Muscle layer of duodenum (tissue), 2 donors: ENCODE measurements at regions not wholly inside any gene's neighbourhood (a gene's known extent, or its start where the extent isn't known, plus 50 kb on each side); places are given as distances from the start of the nearest gene placed in this dataset.

Source experiments
- H3K27ac ChIP-seq: one replicate; pipeline ENCODE4 v1.7.0; 2013; ENCODE audit warnings: mild to moderate bottlenecking, low read length
- H3K27me3 ChIP-seq: one replicate; pipeline ENCODE4 v1.7.0; 2013; ENCODE audit warnings: low read depth, mild to moderate bottlenecking, control low read depth, low read length
- H3K36me3 ChIP-seq, 2 donors: one replicate each; pipeline ENCODE4 v1.7.0; 2013; ENCODE audit warnings: low read length in 2 of 2, control low read depth in 1 of 2, mild to moderate bottlenecking in 1 of 2; ENCODE audit not compliant: insufficient read depth in 2 of 2, control insufficient read depth in 1 of 2
- H3K4me1 ChIP-seq, 2 donors: one replicate each; pipeline ENCODE4 v1.7.0; 2013; ENCODE audit warnings: low read length in 2 of 2, mild to moderate bottlenecking in 2 of 2, control low read depth in 1 of 2, moderate library complexity in 1 of 2; ENCODE audit not compliant: insufficient read depth in 2 of 2, control insufficient read depth in 1 of 2
- H3K4me3 ChIP-seq, 2 donors: one replicate each; pipeline ENCODE4 v1.7.0; 2013; ENCODE audit warnings: low read length in 2 of 2, low read depth in 1 of 2, mild to moderate bottlenecking in 1 of 2
- H3K9me3 ChIP-seq, 2 donors: one replicate each; pipeline ENCODE4 v1.7.0; 2013; ENCODE audit warnings: low read length in 2 of 2, control low read depth in 1 of 2, mild to moderate bottlenecking in 1 of 2; ENCODE audit not compliant: control insufficient read depth in 1 of 2
- donor health status: healthy.

- Histone ChIP-seq H3K27ac (no peak overlapping the region), H3K27me3 (no peaks in the 10 kb centered on the region), H3K4me1 (peaks cover 0 to 33% of the 10 kb centered on the region in 2 donors), H3K36me3 (no peaks in the 10 kb centered on the region), H3K9me3 (no peaks in the 10 kb centered on the region), H3K4me3 (no peak overlapping the region)
Observed at GRCh38 chr6:56764081-56764566, 121.4 kb upstream of the DST start.

- H3K27ac ChIP-seq: no peak overlapping the region
- no peaks in the 10 kb centered on the region for H3K9me3 ChIP-seq
- no peak overlapping the region for H3K4me3 ChIP-seq
- no peaks in the 10 kb centered on the region for H3K36me3 ChIP-seq
- peaks cover 0 to 55% of the 10 kb centered on the region in 2 donors for H3K4me1 ChIP-seq
- no peaks in the 10 kb centered on the region for H3K27me3 ChIP-seq
Observed at GRCh38 chr6:56761651-56762050, 119.0 kb upstream of the DST start.

GRCh38 chr6:56760842-56761241 is 118.2 kb upstream of the DST start:
- peaks cover 0 to 57% of the 10 kb centered on the region in 2 donors for H3K4me1 ChIP-seq
- H3K36me3 ChIP-seq: no peaks in the 10 kb centered on the region
- no peak overlapping the region for H3K27ac ChIP-seq
- no peaks in the 10 kb centered on the region for H3K9me3 ChIP-seq
- no peaks in the 10 kb centered on the region for H3K27me3 ChIP-seq
- no peak overlapping the region for H3K4me3 ChIP-seq

- H3K27ac ChIP-seq: no peak overlapping the region
- no peaks in the 10 kb centered on the region for H3K9me3 ChIP-seq
- no peaks in the 10 kb centered on the region for H3K36me3 ChIP-seq
- peaks cover 4 to 46% of the 10 kb centered on the region in 2 donors for H3K4me1 ChIP-seq
- H3K27me3 ChIP-seq: no peaks in the 10 kb centered on the region
- H3K4me3 ChIP-seq: no peak overlapping the region
Observed at GRCh38 chr6:56759521-56759920, 116.8 kb upstream of the DST start.

- no peaks in the 10 kb centered on the region for H3K27me3 ChIP-seq
- no peaks in the 10 kb centered on the region for H3K9me3 ChIP-seq
- no peak overlapping the region for H3K4me3 ChIP-seq
- H3K4me1 ChIP-seq: peaks cover 4 to 38% of the 10 kb centered on the region in 2 donors
- H3K27ac ChIP-seq: no peak overlapping the region
- H3K36me3 ChIP-seq: no peaks in the 10 kb centered on the region
Observed at GRCh38 chr6:56758553-56758952, 115.9 kb upstream of the DST start.

GRCh38 chr6:56758120-56758519 is 115.4 kb upstream of the DST start:
- no peaks in the 10 kb centered on the region for H3K27me3 ChIP-seq
- no peaks in the 10 kb centered on the region for H3K9me3 ChIP-seq
- no peak overlapping the region for H3K4me3 ChIP-seq
- H3K27ac ChIP-seq: no peak overlapping the region
- no peaks in the 10 kb centered on the region for H3K36me3 ChIP-seq
- H3K4me1 ChIP-seq: peaks cover 4 to 42% of the 10 kb centered on the region in 2 donors

- H3K27ac ChIP-seq: no peak overlapping the region
- no peaks in the 10 kb centered on the region for H3K9me3 ChIP-seq
- no peaks in the 10 kb centered on the region for H3K27me3 ChIP-seq
- no peak overlapping the region for H3K4me3 ChIP-seq
- no peaks in the 10 kb centered on the region for H3K36me3 ChIP-seq
- peaks cover 4 to 42% of the 10 kb centered on the region in 2 donors for H3K4me1 ChIP-seq
Observed at GRCh38 chr6:56757588-56757984, 114.9 kb upstream of the DST start.

- Histone ChIP-seq H3K4me1 (peaks cover 4 to 48% of the 10 kb centered on the region in 2 donors), H3K36me3 (no peaks in the 10 kb centered on the region), H3K4me3 (no peak overlapping the region), H3K27me3 (no peaks in the 10 kb centered on the region), H3K27ac (no peak overlapping the region), H3K9me3 (no peaks in the 10 kb centered on the region)
Observed at GRCh38 chr6:56756791-56757587, 114.3 kb upstream of the DST start.

- Histone ChIP-seq H3K36me3 (no peaks in the 10 kb centered on the region), H3K27me3 (no peaks in the 10 kb centered on the region), H3K9me3 (no peaks in the 10 kb centered on the region), H3K4me3 (no peak overlapping the region), H3K27ac (no peak overlapping the region), H3K4me1 (peaks cover 4 to 48% of the 10 kb centered on the region in 2 donors)
Observed at GRCh38 chr6:56756219-56756789, 113.6 kb upstream of the DST start.

GRCh38 chr6:56755040-56755439 is 112.4 kb upstream of the DST start:
- Histone ChIP-seq H3K9me3 (no peaks in the 10 kb centered on the region), H3K27ac (no peak overlapping the region), H3K4me3 (no peak overlapping the region), H3K36me3 (no peaks in the 10 kb centered on the region), H3K27me3 (no peaks in the 10 kb centered on the region), H3K4me1 (peaks cover 4 to 48% of the 10 kb centered on the region in 2 donors)

GRCh38 chr6:56753811-56754210 is 111.1 kb upstream of the DST start:
- H3K27me3 ChIP-seq: no peaks in the 10 kb centered on the region
- H3K4me3 ChIP-seq: no peak overlapping the region
- H3K9me3 ChIP-seq: no peaks in the 10 kb centered on the region
- H3K4me1 ChIP-seq: peaks cover 4 to 51% of the 10 kb centered on the region in 2 donors
- no peaks in the 10 kb centered on the region for H3K36me3 ChIP-seq
- no peak overlapping the region for H3K27ac ChIP-seq
